Sciatic nerve (tissue), 2 donors: ENCODE measurements at regions not wholly inside any gene's neighbourhood (a gene's known extent, or its start where the extent isn't known, plus 50 kb on each side); places are given as distances from the start of the nearest gene placed in this dataset.

Source experiments
- ATAC-seq: fragments of 200-7000 bp; cut with Tn5 transposase; one replicate; pipeline ENCODE4 v1.9.1; 2020; ENCODE audit warnings: mild to moderate bottlenecking, moderate library complexity
- DNase-seq: peaks from one replicate; pipeline ENCODE4 v3.0.0-alpha.2; 2020; ENCODE audit warnings: low spot score
- intact Hi-C: fragments of 100-400 bp; cut with DNase I; formaldehyde crosslinking; loops from one replicate; pipeline ENCODE4 v1.14.2; 2022
- donor health status: DM: no; HTN: no; CAD: no.
- donor health status: DM: no; HTN: no; CAD: no.

- DNase-seq (no peak), ATAC-seq (no peak)
- intact Hi-C loops: no loop called here
Measured at GRCh38 chr15:39327005-39327730, 253.7 kb upstream of the THBS1 start.

- ATAC-seq (no peak), DNase-seq (no peak)
- intact Hi-C loops: no loop called here
Measured at GRCh38 chr15:39330061-39330460, 250.8 kb upstream of the THBS1 start.

GRCh38 chr15:39331584-39331983, 249.3 kb upstream of the THBS1 start:
- ATAC-seq (no peak), DNase-seq (no peak)
- intact Hi-C loops: no loop called here

GRCh38 chr15:39332846-39333245, 248.0 kb upstream of the THBS1 start:
- DNase-seq (no peak), ATAC-seq (peak; percentile 50)

GRCh38 chr15:39333393-39333792, 247.5 kb upstream of the THBS1 start:
- intact Hi-C loops: no loop called here
- no peak for ATAC-seq
- no peak for DNase-seq

More at GRCh38 chr15:39332846-39333245, 248.0 kb upstream of the THBS1 start:
- intact Hi-C loops: no loop called here

- ATAC-seq (no peak), DNase-seq (no peak)
- intact Hi-C loops: no loop called here
Measured at GRCh38 chr15:39333896-39334295, 247.0 kb upstream of the THBS1 start.

- intact Hi-C loops: no loop called here
- DNase-seq (no peak), ATAC-seq (no peak)
Measured at GRCh38 chr15:39336926-39337325, 244.0 kb upstream of the THBS1 start.

GRCh38 chr15:39338251-39338650, 242.6 kb upstream of the THBS1 start:
- no peak for DNase-seq
- intact Hi-C loops: no loop called here
- no peak for ATAC-seq

- intact Hi-C loops: no loop called here
- ATAC-seq (no peak), DNase-seq (no peak)
Measured at GRCh38 chr15:39340903-39341645, 239.8 kb upstream of the THBS1 start.

- intact Hi-C loops: no loop called here
- DNase-seq (no peak), ATAC-seq (no peak)
Measured at GRCh38 chr15:39344662-39345141, 236.2 kb upstream of the THBS1 start.

GRCh38 chr15:39345176-39345575, 235.7 kb upstream of the THBS1 start:
- ATAC-seq: no peak
- no peak for DNase-seq
- intact Hi-C loops: no loop called here

- intact Hi-C loops: no loop called here
- no peak for DNase-seq
- no peak for ATAC-seq
Measured at GRCh38 chr15:39347453-39347852, 233.4 kb upstream of the THBS1 start.

GRCh38 chr15:39350785-39351184, 230.1 kb upstream of the THBS1 start:
- intact Hi-C loops: loop anchor here (10.0 kb wide), 1 partner anchor 214 kb away; no protein-coding TSS in a partner anchor
- no peak for DNase-seq
- no peak for ATAC-seq

GRCh38 chr15:39354189-39354588, 226.7 kb upstream of the THBS1 start:
- intact Hi-C loops: loop anchor here (10.0 kb wide), 1 partner anchor 211 kb away; no protein-coding TSS in a partner anchor
- DNase-seq (no peak), ATAC-seq (no peak)

- DNase-seq: no peak
- peak; percentile 73 for ATAC-seq
- intact Hi-C loops: loop anchor here (10.0 kb wide), 1 partner anchor 207 kb away; no protein-coding TSS in a partner anchor
Measured at GRCh38 chr15:39357480-39358268, 223.2 kb upstream of the THBS1 start.

- DNase-seq (no peak), ATAC-seq (peak; percentile 89)
- intact Hi-C loops: loop anchor here (10.0 kb wide), 1 partner anchor 206 kb away; no protein-coding TSS in a partner anchor
Measured at GRCh38 chr15:39358441-39359041, 222.3 kb upstream of the THBS1 start.

GRCh38 chr15:39359771-39360170, 221.1 kb upstream of the THBS1 start:
- ATAC-seq (no peak), DNase-seq (no peak)
- intact Hi-C loops: loop anchor here (10.0 kb wide), 1 partner anchor 205 kb away; no protein-coding TSS in a partner anchor

GRCh38 chr15:39360452-39360851, 220.4 kb upstream of the THBS1 start:
- intact Hi-C loops: no loop called here
- ATAC-seq: no peak

GRCh38 chr15:39361497-39361896, 219.4 kb upstream of the THBS1 start:
- DNase-seq (no peak), ATAC-seq (no peak)
- intact Hi-C loops: no loop called here

More at GRCh38 chr15:39360452-39360851, 220.4 kb upstream of the THBS1 start:
- no peak for DNase-seq
